ENCODE measurements at regions not wholly inside any gene's neighbourhood (a gene's known extent, or its start where the extent isn't known, plus 50 kb on each side); places are given as distances from the start of the nearest gene placed in this dataset.

DNA sequence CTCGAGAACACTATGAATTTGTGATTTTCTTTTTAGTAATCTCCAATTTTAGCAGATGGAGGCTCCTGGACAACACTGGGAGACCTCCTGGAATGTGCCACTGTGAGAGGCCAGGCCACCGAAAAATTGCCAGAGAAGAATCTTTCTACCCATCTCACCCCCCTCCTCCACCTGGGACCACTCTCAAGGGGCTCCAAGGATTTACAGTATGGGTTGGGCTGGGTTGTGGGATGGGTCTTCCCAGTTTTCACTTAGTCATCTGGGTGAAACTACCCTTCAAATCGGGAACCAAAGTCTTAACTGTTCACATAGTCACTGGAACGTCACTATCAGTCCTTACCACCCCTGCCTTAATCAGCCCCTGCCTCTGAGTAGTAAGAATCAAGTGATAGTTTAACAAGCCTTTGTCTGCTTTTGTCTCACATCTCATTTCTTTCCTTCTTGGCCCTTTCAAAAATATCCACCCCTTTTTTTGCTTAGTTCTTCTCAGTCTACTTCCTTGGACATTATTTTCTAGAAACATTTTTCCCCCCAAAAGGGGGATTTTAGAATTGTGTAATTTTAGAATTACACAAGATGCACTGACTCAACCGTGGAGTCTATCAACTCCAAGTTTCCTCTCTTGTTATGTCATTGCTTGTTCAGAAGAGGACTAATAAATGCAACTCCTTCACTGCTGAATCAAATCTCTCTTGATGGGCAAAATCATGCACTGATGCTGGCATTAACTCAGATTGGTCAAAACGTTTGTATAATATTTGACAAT lies 148.2 kb upstream of the MOCS1 start:
- TF ChIP-seq, protein P1, sequence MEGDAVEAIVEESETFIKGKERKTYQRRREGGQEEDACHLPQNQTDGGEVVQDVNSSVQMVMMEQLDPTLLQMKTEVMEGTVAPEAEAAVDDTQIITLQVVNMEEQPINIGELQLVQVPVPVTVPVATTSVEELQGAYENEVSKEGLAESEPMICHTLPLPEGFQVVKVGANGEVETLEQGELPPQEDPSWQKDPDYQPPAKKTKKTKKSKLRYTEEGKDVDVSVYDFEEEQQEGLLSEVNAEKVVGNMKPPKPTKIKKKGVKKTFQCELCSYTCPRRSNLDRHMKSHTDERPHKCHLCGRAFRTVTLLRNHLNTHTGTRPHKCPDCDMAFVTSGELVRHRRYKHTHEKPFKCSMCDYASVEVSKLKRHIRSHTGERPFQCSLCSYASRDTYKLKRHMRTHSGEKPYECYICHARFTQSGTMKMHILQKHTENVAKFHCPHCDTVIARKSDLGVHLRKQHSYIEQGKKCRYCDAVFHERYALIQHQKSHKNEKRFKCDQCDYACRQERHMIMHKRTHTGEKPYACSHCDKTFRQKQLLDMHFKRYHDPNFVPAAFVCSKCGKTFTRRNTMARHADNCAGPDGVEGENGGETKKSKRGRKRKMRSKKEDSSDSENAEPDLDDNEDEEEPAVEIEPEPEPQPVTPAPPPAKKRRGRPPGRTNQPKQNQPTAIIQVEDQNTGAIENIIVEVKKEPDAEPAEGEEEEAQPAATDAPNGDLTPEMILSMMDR (IDR thresholded peaks at IDR 0.05; ENCODE audit: low read depth, low read length, missing input control), result no peak
- no peak for TF ChIP-seq RXRA (IDR thresholded peaks at IDR 0.05)
- TF ChIP-seq, protein P2, sequence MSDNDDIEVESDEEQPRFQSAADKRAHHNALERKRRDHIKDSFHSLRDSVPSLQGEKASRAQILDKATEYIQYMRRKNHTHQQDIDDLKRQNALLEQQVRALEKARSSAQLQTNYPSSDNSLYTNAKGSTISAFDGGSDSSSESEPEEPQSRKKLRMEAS (IDR thresholded peaks at IDR 0.05), result no peak
- no peak for TF ChIP-seq GABPA (IDR thresholded peaks at IDR 0.05 in 1 of 2, conservative IDR thresholded peaks at IDR 0.05 in 1 of 2)
- TF ChIP-seq TAF1 (conservative IDR thresholded peaks at IDR 0.05), result no peak
- TF ChIP-seq JUND (IDR thresholded peaks at IDR 0.05), result no peak
- no peak for TF ChIP-seq HNF4A (conservative IDR thresholded peaks at IDR 0.05)
- TF ChIP-seq FOXA1 (IDR thresholded peaks at IDR 0.05), result no peak
- TF ChIP-seq, protein P3, sequence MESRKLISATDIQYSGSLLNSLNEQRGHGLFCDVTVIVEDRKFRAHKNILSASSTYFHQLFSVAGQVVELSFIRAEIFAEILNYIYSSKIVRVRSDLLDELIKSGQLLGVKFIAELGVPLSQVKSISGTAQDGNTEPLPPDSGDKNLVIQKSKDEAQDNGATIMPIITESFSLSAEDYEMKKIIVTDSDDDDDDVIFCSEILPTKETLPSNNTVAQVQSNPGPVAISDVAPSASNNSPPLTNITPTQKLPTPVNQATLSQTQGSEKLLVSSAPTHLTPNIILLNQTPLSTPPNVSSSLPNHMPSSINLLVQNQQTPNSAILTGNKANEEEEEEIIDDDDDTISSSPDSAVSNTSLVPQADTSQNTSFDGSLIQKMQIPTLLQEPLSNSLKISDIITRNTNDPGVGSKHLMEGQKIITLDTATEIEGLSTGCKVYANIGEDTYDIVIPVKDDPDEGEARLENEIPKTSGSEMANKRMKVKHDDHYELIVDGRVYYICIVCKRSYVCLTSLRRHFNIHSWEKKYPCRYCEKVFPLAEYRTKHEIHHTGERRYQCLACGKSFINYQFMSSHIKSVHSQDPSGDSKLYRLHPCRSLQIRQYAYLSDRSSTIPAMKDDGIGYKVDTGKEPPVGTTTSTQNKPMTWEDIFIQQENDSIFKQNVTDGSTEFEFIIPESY (IDR thresholded peaks at IDR 0.05), result no peak
- no peak for TF ChIP-seq EGR1 (IDR thresholded peaks at IDR 0.05; ENCODE audit: low read depth in 2 of 2)
- TF ChIP-seq, protein P4, sequence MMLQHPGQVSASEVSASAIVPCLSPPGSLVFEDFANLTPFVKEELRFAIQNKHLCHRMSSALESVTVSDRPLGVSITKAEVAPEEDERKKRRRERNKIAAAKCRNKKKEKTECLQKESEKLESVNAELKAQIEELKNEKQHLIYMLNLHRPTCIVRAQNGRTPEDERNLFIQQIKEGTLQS (IDR thresholded peaks at IDR 0.05), result no peak
- TF ChIP-seq, protein P5, sequence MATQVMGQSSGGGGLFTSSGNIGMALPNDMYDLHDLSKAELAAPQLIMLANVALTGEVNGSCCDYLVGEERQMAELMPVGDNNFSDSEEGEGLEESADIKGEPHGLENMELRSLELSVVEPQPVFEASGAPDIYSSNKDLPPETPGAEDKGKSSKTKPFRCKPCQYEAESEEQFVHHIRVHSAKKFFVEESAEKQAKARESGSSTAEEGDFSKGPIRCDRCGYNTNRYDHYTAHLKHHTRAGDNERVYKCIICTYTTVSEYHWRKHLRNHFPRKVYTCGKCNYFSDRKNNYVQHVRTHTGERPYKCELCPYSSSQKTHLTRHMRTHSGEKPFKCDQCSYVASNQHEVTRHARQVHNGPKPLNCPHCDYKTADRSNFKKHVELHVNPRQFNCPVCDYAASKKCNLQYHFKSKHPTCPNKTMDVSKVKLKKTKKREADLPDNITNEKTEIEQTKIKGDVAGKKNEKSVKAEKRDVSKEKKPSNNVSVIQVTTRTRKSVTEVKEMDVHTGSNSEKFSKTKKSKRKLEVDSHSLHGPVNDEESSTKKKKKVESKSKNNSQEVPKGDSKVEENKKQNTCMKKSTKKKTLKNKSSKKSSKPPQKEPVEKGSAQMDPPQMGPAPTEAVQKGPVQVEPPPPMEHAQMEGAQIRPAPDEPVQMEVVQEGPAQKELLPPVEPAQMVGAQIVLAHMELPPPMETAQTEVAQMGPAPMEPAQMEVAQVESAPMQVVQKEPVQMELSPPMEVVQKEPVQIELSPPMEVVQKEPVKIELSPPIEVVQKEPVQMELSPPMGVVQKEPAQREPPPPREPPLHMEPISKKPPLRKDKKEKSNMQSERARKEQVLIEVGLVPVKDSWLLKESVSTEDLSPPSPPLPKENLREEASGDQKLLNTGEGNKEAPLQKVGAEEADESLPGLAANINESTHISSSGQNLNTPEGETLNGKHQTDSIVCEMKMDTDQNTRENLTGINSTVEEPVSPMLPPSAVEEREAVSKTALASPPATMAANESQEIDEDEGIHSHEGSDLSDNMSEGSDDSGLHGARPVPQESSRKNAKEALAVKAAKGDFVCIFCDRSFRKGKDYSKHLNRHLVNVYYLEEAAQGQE (IDR thresholded peaks at IDR 0.05), result no peak
